ENCODE measurements at regions not wholly inside any gene's neighbourhood (a gene's known extent, or its start where the extent isn't known, plus 50 kb on each side); places are given as distances from the start of the nearest gene placed in this dataset.

DNA sequence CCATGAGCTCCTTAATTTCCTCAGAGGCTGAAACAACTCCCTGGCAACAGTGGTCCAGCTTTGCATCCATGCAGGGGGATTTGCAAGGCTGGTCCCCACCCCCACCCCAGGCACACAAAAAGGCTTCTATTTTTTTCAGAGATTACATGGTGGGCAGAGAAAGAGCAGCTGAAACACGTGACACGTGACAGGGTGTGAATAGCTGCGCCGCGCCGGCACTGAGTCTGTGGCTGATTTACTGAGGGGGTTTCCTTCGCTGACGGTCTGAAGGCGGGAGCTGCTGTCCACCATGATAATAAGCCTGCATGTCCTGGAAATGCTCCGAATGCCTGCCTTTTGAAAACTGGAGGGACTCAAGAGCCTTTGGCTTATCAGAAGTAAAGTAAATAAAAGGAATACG, 50.7 kb upstream of the APCDD1 start:
- POLR2A ChIA-PET = no interaction called here
- Histone ChIP-seq H3K36me3 (ENCODE audit: insufficient read depth, low read length) (no peaks in the 10 kb centered on the region), H3K27ac (ENCODE audit: low read depth in 1 of 2, low read length in 2 of 2) (no peak overlapping the region), H3K4me3 (ENCODE audit: low read length) (no peak overlapping the region), H3K4me1 (ENCODE audit: insufficient read depth, low read length) (no peaks in the 10 kb centered on the region), H3K27me3 (ENCODE audit: control insufficient read depth in 1 of 2, insufficient read depth in 2 of 2, low read length in 2 of 2) (no peaks in the 10 kb centered on the region), H3K9me3 (ENCODE audit: control insufficient read depth in 1 of 2, insufficient read depth in 1 of 2, low read length in 2 of 2) (peaks cover 0 to 4% of the 10 kb centered on the region in 2 experiments)
- H3K36me3 Mint-ChIP-seq (ENCODE audit: low read depth) = no peaks in the 10 kb centered on the region
- H3K4me1 Mint-ChIP-seq (ENCODE audit: low read depth) = no peaks in the 10 kb centered on the region
- peaks cover 9% of the 10 kb centered on the region for H3K27me3 Mint-ChIP-seq
- no peak for DNase-seq
- intact Hi-C loops (cut with DNase I, micrococcal nuclease) = no loop called here
- H3K4me3 Mint-ChIP-seq = no peak overlapping the region
- TF ChIP-seq, protein P1, sequence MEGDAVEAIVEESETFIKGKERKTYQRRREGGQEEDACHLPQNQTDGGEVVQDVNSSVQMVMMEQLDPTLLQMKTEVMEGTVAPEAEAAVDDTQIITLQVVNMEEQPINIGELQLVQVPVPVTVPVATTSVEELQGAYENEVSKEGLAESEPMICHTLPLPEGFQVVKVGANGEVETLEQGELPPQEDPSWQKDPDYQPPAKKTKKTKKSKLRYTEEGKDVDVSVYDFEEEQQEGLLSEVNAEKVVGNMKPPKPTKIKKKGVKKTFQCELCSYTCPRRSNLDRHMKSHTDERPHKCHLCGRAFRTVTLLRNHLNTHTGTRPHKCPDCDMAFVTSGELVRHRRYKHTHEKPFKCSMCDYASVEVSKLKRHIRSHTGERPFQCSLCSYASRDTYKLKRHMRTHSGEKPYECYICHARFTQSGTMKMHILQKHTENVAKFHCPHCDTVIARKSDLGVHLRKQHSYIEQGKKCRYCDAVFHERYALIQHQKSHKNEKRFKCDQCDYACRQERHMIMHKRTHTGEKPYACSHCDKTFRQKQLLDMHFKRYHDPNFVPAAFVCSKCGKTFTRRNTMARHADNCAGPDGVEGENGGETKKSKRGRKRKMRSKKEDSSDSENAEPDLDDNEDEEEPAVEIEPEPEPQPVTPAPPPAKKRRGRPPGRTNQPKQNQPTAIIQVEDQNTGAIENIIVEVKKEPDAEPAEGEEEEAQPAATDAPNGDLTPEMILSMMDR (IDR thresholded peaks at IDR 0.05) = no peak
- H3K9me3 Mint-ChIP-seq = no peaks in the 10 kb centered on the region
- CTCF ChIA-PET = no interaction called here
- H3K27ac Mint-ChIP-seq = no peak overlapping the region
- no peak for ATAC-seq (ENCODE audit: poor library complexity)

DNA sequence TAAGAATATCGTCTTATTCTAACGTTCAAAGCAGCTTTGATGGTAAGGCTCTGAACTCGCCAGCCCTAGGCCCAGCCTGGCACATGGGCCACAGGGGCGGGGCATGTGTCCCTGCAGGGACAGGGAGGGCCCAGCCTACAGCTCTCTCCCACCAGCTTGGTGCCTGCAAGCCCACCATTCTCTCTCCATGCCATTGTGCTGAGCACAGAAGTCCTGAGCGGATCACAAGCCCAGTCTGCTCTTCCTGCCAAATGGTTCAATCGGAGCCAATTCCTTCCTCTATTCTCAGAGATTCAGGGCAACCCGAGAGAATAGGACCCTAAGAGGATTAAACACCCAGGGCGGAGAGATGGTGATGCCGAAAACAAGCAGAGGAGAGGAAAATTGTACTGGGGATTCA, 50.3 kb upstream of the APCDD1 start:
- Histone ChIP-seq H3K4me3 (ENCODE audit: low read length) (no peak overlapping the region), H3K36me3 (ENCODE audit: insufficient read depth, low read length) (no peaks in the 10 kb centered on the region), H3K27me3 (ENCODE audit: control insufficient read depth in 1 of 2, insufficient read depth in 2 of 2, low read length in 2 of 2) (no peaks in the 10 kb centered on the region), H3K27ac (ENCODE audit: low read depth in 1 of 2, low read length in 2 of 2) (no peak overlapping the region), H3K4me1 (ENCODE audit: insufficient read depth, low read length) (no peaks in the 10 kb centered on the region), H3K9me3 (ENCODE audit: control insufficient read depth in 1 of 2, insufficient read depth in 1 of 2, low read length in 2 of 2) (peaks cover 0 to 4% of the 10 kb centered on the region in 2 experiments)
- intact Hi-C loops (cut with DNase I, micrococcal nuclease) = no loop called here
- Mint-ChIP-seq H3K4me3 (no peak overlapping the region), H3K27me3 (peaks cover 9% of the 10 kb centered on the region), H3K36me3 (ENCODE audit: low read depth) (no peaks in the 10 kb centered on the region), H3K4me1 (ENCODE audit: low read depth) (no peaks in the 10 kb centered on the region), H3K27ac (no peak overlapping the region), H3K9me3 (no peaks in the 10 kb centered on the region)
- ChIA-PET CTCF (interaction anchor here (0.6 kb wide), 1 partner anchor 1345 kb away, joined by 4 read pairs; no protein-coding TSS in a partner anchor), POLR2A (no interaction called here)
- no peak for ATAC-seq (ENCODE audit: poor library complexity)
- no peak for DNase-seq
- TF ChIP-seq, protein P1 (IDR thresholded peaks at IDR 0.05) = no peak
